Suprapubic skin (tissue), 4 donors: ENCODE measurements at regions not wholly inside any gene's neighbourhood (a gene's known extent, or its start where the extent isn't known, plus 50 kb on each side); places are given as distances from the start of the nearest gene placed in this dataset.

ENCODE experiments used
- DNase-seq, 2 donors: peaks; one replicate each; pipeline ENCODE4 v3.0.0-alpha.2; 2019; ENCODE audit warnings: low spot score in 2 of 2
- H3K27ac ChIP-seq: fragments of 200-600 bp; sonication (generic); one replicate; pipeline ENCODE4 v1.5.1; 2019
- H3K27me3 ChIP-seq: fragments of 200-600 bp; sonication (generic); one replicate; pipeline ENCODE4 v1.5.1; 2019
- H3K36me3 ChIP-seq: fragments of 200-600 bp; sonication (generic); one replicate; pipeline ENCODE4 v1.5.1; 2019
- H3K4me1 ChIP-seq: fragments of 200-600 bp; sonication (generic); one replicate; pipeline ENCODE4 v1.5.1; 2019
- H3K4me3 ChIP-seq: fragments of 200-600 bp; sonication (generic); one replicate; pipeline ENCODE4 v1.5.1; 2019; ENCODE audit warnings: mild to moderate bottlenecking
- H3K9me3 ChIP-seq: fragments of 200-600 bp; sonication (generic); one replicate; pipeline ENCODE4 v1.5.1; 2019
- EP300 ChIP-seq: sonication (generic); formaldehyde crosslinking; IDR thresholded peaks from one replicate; pipeline ENCODE4 v1.6.1; 2017; ENCODE audit warnings: antibody characterized with exemption
- POLR2A ChIP-seq, 2 donors: fragments of 450-650 bp; IDR thresholded peaks; one replicate each; pipeline ENCODE4 v1.6.1; 2017; ENCODE audit warnings: antibody characterized with exemption in 2 of 2, mild to moderate bottlenecking in 2 of 2, moderate library complexity in 2 of 2
- POLR2AphosphoS5 ChIP-seq, 3 donors: sonication (generic); formaldehyde crosslinking; IDR thresholded peaks; one replicate each; pipeline ENCODE4 v1.6.1; 2017; ENCODE audit warnings: antibody characterized with exemption in 3 of 3
- WGBS: methylation state at CpG from one replicate; pipeline ENCODE4 v1.1.5; 2018; 5-methylcytosine and 5-hydroxymethylcytosine counted together
- TF ChIP-seq, protein P1 (sequence below), 2 donors: fragments of 200-600 bp in 1 of 2; fragments of 450-650 bp in 1 of 2; sonication (generic) in 1 of 2; IDR thresholded peaks; one replicate each; pipeline ENCODE4 v1.5.1; 2016 to 2019; ENCODE audit warnings: antibody characterized with exemption in 2 of 2, mild to moderate bottlenecking in 1 of 2, moderate library complexity in 1 of 2

DNA sequence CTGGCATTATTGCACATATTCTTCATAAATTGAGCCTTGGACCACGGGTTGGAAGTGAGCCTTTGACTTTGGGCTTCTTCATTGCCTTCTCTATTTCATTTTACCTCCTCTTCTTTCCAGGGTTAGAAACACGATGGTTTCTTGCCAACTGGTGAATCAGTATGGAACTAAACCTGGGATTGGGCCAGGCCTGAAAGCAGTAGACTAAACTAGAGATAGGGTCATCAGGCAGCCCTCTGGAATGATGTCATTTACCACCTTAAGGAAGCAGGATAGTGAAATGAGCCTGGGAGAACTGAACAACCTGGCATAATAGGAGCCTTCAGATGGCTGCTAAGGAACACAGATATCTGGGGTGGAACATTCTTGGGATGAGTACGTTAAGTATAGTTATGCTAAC lies 67.5 kb upstream of the ATP8A1 start:
- no peak for DNase-seq
- TF ChIP-seq, protein P1, sequence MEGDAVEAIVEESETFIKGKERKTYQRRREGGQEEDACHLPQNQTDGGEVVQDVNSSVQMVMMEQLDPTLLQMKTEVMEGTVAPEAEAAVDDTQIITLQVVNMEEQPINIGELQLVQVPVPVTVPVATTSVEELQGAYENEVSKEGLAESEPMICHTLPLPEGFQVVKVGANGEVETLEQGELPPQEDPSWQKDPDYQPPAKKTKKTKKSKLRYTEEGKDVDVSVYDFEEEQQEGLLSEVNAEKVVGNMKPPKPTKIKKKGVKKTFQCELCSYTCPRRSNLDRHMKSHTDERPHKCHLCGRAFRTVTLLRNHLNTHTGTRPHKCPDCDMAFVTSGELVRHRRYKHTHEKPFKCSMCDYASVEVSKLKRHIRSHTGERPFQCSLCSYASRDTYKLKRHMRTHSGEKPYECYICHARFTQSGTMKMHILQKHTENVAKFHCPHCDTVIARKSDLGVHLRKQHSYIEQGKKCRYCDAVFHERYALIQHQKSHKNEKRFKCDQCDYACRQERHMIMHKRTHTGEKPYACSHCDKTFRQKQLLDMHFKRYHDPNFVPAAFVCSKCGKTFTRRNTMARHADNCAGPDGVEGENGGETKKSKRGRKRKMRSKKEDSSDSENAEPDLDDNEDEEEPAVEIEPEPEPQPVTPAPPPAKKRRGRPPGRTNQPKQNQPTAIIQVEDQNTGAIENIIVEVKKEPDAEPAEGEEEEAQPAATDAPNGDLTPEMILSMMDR (IDR thresholded peaks at IDR 0.05): no peak
- TF ChIP-seq EP300 (no peak), POLR2AphosphoS5 (IDR thresholded peaks at IDR 0.05) (no peak), POLR2A (IDR thresholded peaks at IDR 0.05) (no peak)
- no peak overlapping the region for H3K27ac ChIP-seq
- no peaks in the 10 kb centered on the region for H3K27me3 ChIP-seq
- WGBS: 67% methylated on average over 3 of the region's 3 CpGs
- no peaks in the 10 kb centered on the region for H3K4me1 ChIP-seq
- H3K4me3 ChIP-seq: no peak overlapping the region
- H3K36me3 ChIP-seq: no peaks in the 10 kb centered on the region
- H3K9me3 ChIP-seq: no peaks in the 10 kb centered on the region

DNA sequence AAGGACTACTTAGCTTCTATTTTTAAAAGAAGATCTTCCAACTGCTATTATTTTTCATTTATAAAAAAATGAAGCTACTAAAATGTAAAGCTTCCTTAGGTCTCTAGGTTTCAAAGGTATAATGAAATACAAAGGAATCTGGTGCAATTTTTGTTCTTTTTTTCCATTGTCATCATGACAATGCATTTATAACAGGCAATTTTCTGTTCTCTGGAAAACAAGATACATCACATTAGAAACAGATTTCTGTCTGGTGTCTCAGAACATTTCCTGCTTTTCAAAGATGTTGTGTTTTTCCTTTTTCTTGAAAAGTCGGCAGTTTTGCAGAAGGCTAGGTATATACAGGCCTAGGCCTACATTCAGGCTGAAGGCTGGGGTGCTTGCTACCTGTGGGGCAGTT lies 63.6 kb upstream of the ATP8A1 start:
- H3K36me3 ChIP-seq: no peaks in the 10 kb centered on the region
- no peak for TF ChIP-seq POLR2AphosphoS5 (IDR thresholded peaks at IDR 0.05)
- TF ChIP-seq, protein P1 (IDR thresholded peaks at IDR 0.05): no peak
- TF ChIP-seq POLR2A (IDR thresholded peaks at IDR 0.05): no peak
- no peak for TF ChIP-seq EP300
- no peaks in the 10 kb centered on the region for H3K27me3 ChIP-seq
- no peaks in the 10 kb centered on the region for H3K9me3 ChIP-seq
- 68% methylated on average over 1 of the region's 1 CpG for WGBS
- DNase-seq: no peak
- H3K4me1 ChIP-seq: no peaks in the 10 kb centered on the region
- H3K4me3 ChIP-seq: no peak overlapping the region
- no peak overlapping the region for H3K27ac ChIP-seq

DNA sequence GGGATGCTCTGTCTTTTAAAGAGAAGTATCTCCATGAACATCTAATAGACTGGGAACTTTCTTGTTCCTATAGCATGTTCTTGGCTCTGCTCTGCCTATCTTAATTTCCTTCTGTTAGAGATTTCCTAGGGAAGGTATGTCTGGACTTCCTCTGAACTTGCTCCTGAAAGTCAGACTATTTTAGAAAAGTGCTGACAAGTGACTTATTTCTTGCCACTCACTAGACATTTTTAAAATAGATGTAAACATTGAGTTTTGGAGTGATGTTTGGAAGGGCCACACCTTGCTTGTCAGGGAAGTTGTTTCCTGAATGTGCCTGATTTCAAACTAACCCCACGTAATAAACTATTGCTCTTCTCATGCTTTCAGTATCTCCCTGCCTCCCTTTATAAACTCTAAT lies 62.4 kb upstream of the ATP8A1 start:
- Histone ChIP-seq H3K27me3 (no peaks in the 10 kb centered on the region), H3K4me1 (no peaks in the 10 kb centered on the region), H3K36me3 (no peaks in the 10 kb centered on the region), H3K9me3 (no peaks in the 10 kb centered on the region), H3K4me3 (no peak overlapping the region), H3K27ac (no peak overlapping the region)
- TF ChIP-seq, protein P1 (IDR thresholded peaks at IDR 0.05): no peak
- no peak for TF ChIP-seq EP300
- no peak for TF ChIP-seq POLR2AphosphoS5 (IDR thresholded peaks at IDR 0.05)
- no peak for TF ChIP-seq POLR2A (IDR thresholded peaks at IDR 0.05)
- DNase-seq: no peak
- 63% methylated on average over 1 of the region's 1 CpG for WGBS

DNA sequence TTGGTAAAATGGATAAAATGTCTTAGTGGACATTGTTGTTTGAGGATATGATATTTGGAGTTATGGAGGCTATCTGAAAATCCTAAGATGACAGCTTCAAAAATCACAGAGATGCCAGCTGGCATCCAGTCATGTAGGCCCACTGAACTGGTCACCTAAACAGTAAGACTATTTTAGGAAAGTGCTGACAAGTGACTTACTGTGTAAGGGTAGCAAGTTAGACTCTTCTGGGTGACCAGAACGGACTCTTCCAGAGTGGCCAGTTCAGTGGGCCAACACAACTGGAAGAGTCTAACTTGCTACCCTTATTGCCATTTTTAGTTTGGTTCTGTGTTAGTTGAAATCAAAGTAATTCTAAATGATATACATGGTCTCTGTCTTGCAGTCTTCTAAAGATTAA lies 61.4 kb upstream of the ATP8A1 start:
- 29% methylated on average over 1 of the region's 1 CpG for WGBS
- no peaks in the 10 kb centered on the region for H3K4me1 ChIP-seq
- TF ChIP-seq POLR2AphosphoS5 (IDR thresholded peaks at IDR 0.05) (no peak), POLR2A (IDR thresholded peaks at IDR 0.05) (no peak), EP300 (no peak)
- TF ChIP-seq, protein P1 (IDR thresholded peaks at IDR 0.05): no peak
- H3K27me3 ChIP-seq: no peaks in the 10 kb centered on the region
- no peaks in the 10 kb centered on the region for H3K36me3 ChIP-seq
- no peak overlapping the region for H3K27ac ChIP-seq
- H3K4me3 ChIP-seq: no peak overlapping the region
- no peak for DNase-seq
- H3K9me3 ChIP-seq: no peaks in the 10 kb centered on the region

DNA sequence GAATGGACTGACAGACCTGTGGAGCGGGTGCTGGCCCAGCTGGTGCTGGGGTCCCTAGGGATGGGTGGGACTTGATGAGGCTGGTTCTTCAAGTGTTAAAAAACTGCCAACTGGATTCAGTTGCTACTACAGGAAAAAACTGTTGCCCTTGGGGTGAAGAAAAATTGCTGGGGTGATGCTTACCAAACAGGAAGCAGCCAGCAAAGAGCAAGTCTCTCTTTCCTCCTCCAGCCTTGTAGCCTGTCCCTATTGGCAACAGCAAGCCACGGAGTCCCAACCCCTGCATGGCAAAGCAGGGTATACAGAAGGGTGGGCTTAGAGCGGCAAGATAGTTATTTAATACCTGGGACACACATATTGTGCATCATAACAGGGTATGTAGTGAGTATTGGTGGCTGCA lies 60.1 kb upstream of the ATP8A1 start:
- whole genome bisulfite sequencing: 74% methylated on average over 3 of the region's 3 CpGs
- H3K27me3 ChIP-seq: no peaks in the 10 kb centered on the region

More for the DNA sequence above, 60.1 kb upstream of the ATP8A1 start:
- Histone ChIP-seq H3K36me3 (no peaks in the 10 kb centered on the region), H3K4me1 (no peaks in the 10 kb centered on the region), H3K9me3 (no peaks in the 10 kb centered on the region), H3K27ac (no peak overlapping the region), H3K4me3 (no peak overlapping the region)
- DNase-seq: no peak
- TF ChIP-seq POLR2A (IDR thresholded peaks at IDR 0.05) (no peak), POLR2AphosphoS5 (IDR thresholded peaks at IDR 0.05) (no peak), EP300 (no peak)
- TF ChIP-seq, protein P1 (IDR thresholded peaks at IDR 0.05): no peak
